Gastroesophageal sphincter (tissue), 4 donors: ENCODE measurements at regions not wholly inside any gene's neighbourhood (a gene's known extent, or its start where the extent isn't known, plus 50 kb on each side); places are given as distances from the start of the nearest gene placed in this dataset.

ENCODE experiments used
- ATAC-seq: fragments of 150-250 bp; one replicate; pipeline ENCODE4 v1.9.1; 2016; ENCODE audit warnings: mild to moderate bottlenecking, moderate library complexity
- H3K27ac ChIP-seq, 4 donors: fragments of 200-600 bp; sonication (generic) in 3 of 4; 1 replicate in 3 of 4; 2 replicates in 1 of 4; pipeline ENCODE4 v1.5.1; 2016 to 2019
- H3K27me3 ChIP-seq: fragments of 200-600 bp; sonication (generic); one replicate; pipeline ENCODE4 v1.5.1; 2019
- H3K36me3 ChIP-seq, 2 donors: fragments of 200-600 bp; sonication (generic); one replicate each; pipeline ENCODE4 v1.5.1; 2019; ENCODE audit warnings: control low read depth in 1 of 2
- H3K4me1 ChIP-seq, 3 donors: fragments of 200-600 bp; sonication (generic); 1 replicate in 2 of 3; 2 replicates in 1 of 3; pipeline ENCODE4 v1.5.1; 2016 to 2019; ENCODE audit warnings: control low read depth in 2 of 3
- H3K4me3 ChIP-seq, 2 donors: fragments of 200-600 bp; sonication (generic); one replicate each; pipeline ENCODE4 v1.5.1; 2019; ENCODE audit warnings: mild to moderate bottlenecking in 1 of 2, moderate library complexity in 1 of 2
- H3K9me3 ChIP-seq, 3 donors: fragments of 200-600 bp; sonication (generic); one replicate each; pipeline ENCODE4 v1.5.1; 2017 to 2019; ENCODE audit warnings: control low read depth in 2 of 3
- CTCF ChIP-seq, 4 experiments: fragments of 200-600 bp in 2 of 4; fragments of 450-650 bp in 2 of 4; sonication (generic) in 1 of 4; IDR thresholded peaks; one replicate each; pipeline ENCODE4 v1.5.1; 2017 to 2019; ENCODE audit warnings: antibody characterized with exemption in 4 of 4, mild to moderate bottlenecking in 2 of 4, moderate library complexity in 2 of 4
- EP300 ChIP-seq: sonication (generic); formaldehyde crosslinking; IDR thresholded peaks from one replicate; pipeline ENCODE4 v1.6.1; 2017; ENCODE audit warnings: antibody characterized with exemption, mild to moderate bottlenecking
- POLR2A ChIP-seq, 2 donors: fragments of 450-650 bp; IDR thresholded peaks; one replicate each; pipeline ENCODE4 v1.6.1; 2017; ENCODE audit warnings: antibody characterized with exemption in 2 of 2, mild to moderate bottlenecking in 2 of 2, moderate library complexity in 1 of 2
- POLR2AphosphoS5 ChIP-seq: sonication (generic); formaldehyde crosslinking; IDR thresholded peaks from one replicate; pipeline ENCODE4 v1.6.1; 2017; ENCODE audit warnings: antibody characterized with exemption
- WGBS, 2 donors: methylation state at CpG; one replicate each; pipeline ENCODE4 v1.1.5; 2018; ENCODE audit warnings: low coverage in 1 of 2; 5-methylcytosine and 5-hydroxymethylcytosine counted together

- no peaks in the 10 kb centered on the region for H3K27me3 ChIP-seq
- TF ChIP-seq EP300 (no peak), POLR2AphosphoS5 (no peak), CTCF (IDR thresholded peaks at IDR 0.05) (no peak)
- H3K9me3 ChIP-seq: peaks cover 0 to 11% (median 0%) of the 10 kb centered on the region in 3 donors
- ATAC-seq: no peak
- H3K27ac ChIP-seq: no peak overlapping the region
- no peaks in the 10 kb centered on the region for H3K4me1 ChIP-seq
- 42 to 67% methylated on average over 2 of the region's 2 CpGs for WGBS, 2 donors
- H3K4me3 ChIP-seq: no peak overlapping the region
- no peaks in the 10 kb centered on the region for H3K36me3 ChIP-seq
Measured at GRCh38 chr11:107276077-107276476, 181.5 kb downstream of the CWF19L2 start.

- no peak for ATAC-seq
- TF ChIP-seq POLR2AphosphoS5 (no peak), EP300 (no peak), POLR2A (IDR thresholded peaks at IDR 0.05) (no peak), CTCF (IDR thresholded peaks at IDR 0.05) (no peak)
- Histone ChIP-seq H3K9me3 (peaks cover 0 to 11% (median 0%) of the 10 kb centered on the region in 3 donors), H3K27me3 (no peaks in the 10 kb centered on the region), H3K4me1 (no peaks in the 10 kb centered on the region), H3K36me3 (no peaks in the 10 kb centered on the region), H3K27ac (no peak overlapping the region), H3K4me3 (no peak overlapping the region)
- 25 to 53% methylated on average over 1 of the region's 1 CpG for WGBS, 2 donors
Measured at GRCh38 chr11:107275632-107276031, 182.0 kb downstream of the CWF19L2 start.

GRCh38 chr11:107274138-107274537 lies 183.5 kb downstream of the CWF19L2 start:
- no peak for TF ChIP-seq POLR2A (IDR thresholded peaks at IDR 0.05)
- no peak for TF ChIP-seq CTCF (IDR thresholded peaks at IDR 0.05)
- TF ChIP-seq EP300: no peak
- TF ChIP-seq POLR2AphosphoS5: no peak
- Histone ChIP-seq H3K4me1 (no peaks in the 10 kb centered on the region), H3K9me3 (no peaks in the 10 kb centered on the region), H3K27me3 (no peaks in the 10 kb centered on the region), H3K36me3 (no peaks in the 10 kb centered on the region), H3K4me3 (no peak overlapping the region), H3K27ac (no peak overlapping the region)
- 81 to 87% methylated on average over 4 of the region's 4 CpGs for WGBS, 2 donors
- no peak for ATAC-seq

- H3K27ac ChIP-seq: no peak overlapping the region
- no peaks in the 10 kb centered on the region for H3K9me3 ChIP-seq
- 75 to 97% methylated on average over 5 of the region's 5 CpGs for WGBS, 2 donors
- H3K4me1 ChIP-seq: no peaks in the 10 kb centered on the region
- no peak for TF ChIP-seq POLR2A (IDR thresholded peaks at IDR 0.05)
- TF ChIP-seq POLR2AphosphoS5: no peak
- TF ChIP-seq EP300: no peak
- TF ChIP-seq CTCF (IDR thresholded peaks at IDR 0.05): no peak
- no peaks in the 10 kb centered on the region for H3K36me3 ChIP-seq
- ATAC-seq: no peak
- H3K27me3 ChIP-seq: no peaks in the 10 kb centered on the region
- H3K4me3 ChIP-seq: no peak overlapping the region
Measured at GRCh38 chr11:107272561-107272960, 185.1 kb downstream of the CWF19L2 start.

GRCh38 chr11:107271425-107271824 lies 186.2 kb downstream of the CWF19L2 start:
- no peak for ATAC-seq
- no peaks in the 10 kb centered on the region for H3K36me3 ChIP-seq

More at GRCh38 chr11:107271425-107271824, 186.2 kb downstream of the CWF19L2 start:
- Histone ChIP-seq H3K4me3 (no peak overlapping the region), H3K4me1 (no peaks in the 10 kb centered on the region), H3K9me3 (no peaks in the 10 kb centered on the region), H3K27ac (no peak overlapping the region), H3K27me3 (no peaks in the 10 kb centered on the region)
- 91 to 92% methylated on average over 4 to 7 of the region's 7 CpGs for WGBS, 2 donors
- TF ChIP-seq EP300: no peak
- no peak for TF ChIP-seq CTCF (IDR thresholded peaks at IDR 0.05)
- no peak for TF ChIP-seq POLR2A (IDR thresholded peaks at IDR 0.05)
